ENCODE measurements at regions not wholly inside any gene's neighbourhood (a gene's known extent, or its start where the extent isn't known, plus 50 kb on each side); places are given as distances from the start of the nearest gene placed in this dataset.
"Not testable (repeated sequence)": the region's sequence is repeated elsewhere in the genome, so short reads cannot be mapped to it uniquely, and the experiment has no call there.

- DNase-seq (ENCODE audit: low spot score): no peak
- TF ChIP-seq, protein P1, sequence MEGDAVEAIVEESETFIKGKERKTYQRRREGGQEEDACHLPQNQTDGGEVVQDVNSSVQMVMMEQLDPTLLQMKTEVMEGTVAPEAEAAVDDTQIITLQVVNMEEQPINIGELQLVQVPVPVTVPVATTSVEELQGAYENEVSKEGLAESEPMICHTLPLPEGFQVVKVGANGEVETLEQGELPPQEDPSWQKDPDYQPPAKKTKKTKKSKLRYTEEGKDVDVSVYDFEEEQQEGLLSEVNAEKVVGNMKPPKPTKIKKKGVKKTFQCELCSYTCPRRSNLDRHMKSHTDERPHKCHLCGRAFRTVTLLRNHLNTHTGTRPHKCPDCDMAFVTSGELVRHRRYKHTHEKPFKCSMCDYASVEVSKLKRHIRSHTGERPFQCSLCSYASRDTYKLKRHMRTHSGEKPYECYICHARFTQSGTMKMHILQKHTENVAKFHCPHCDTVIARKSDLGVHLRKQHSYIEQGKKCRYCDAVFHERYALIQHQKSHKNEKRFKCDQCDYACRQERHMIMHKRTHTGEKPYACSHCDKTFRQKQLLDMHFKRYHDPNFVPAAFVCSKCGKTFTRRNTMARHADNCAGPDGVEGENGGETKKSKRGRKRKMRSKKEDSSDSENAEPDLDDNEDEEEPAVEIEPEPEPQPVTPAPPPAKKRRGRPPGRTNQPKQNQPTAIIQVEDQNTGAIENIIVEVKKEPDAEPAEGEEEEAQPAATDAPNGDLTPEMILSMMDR (IDR thresholded peaks at IDR 0.05; ENCODE audit: unreplicated experiment): no peak
- no peaks in the 10 kb centered on the region for H3K36me3 Mint-ChIP-seq (ENCODE audit: low read depth, unreplicated experiment)
- H3K27ac Mint-ChIP-seq (ENCODE audit: unreplicated experiment): no peak overlapping the region
- no peak overlapping the region for H3K4me3 Mint-ChIP-seq (ENCODE audit: unreplicated experiment)
- no peaks in the 10 kb centered on the region for H3K4me1 Mint-ChIP-seq (ENCODE audit: unreplicated experiment)
- H3K27me3 Mint-ChIP-seq (ENCODE audit: unreplicated experiment): peaks cover 3% of the 10 kb centered on the region
- H3K9me3 Mint-ChIP-seq (ENCODE audit: unreplicated experiment): no peaks in the 10 kb centered on the region
Measured at GRCh38 chr2:59756150-59756549, 797.3 kb downstream of the BCL11A start.

GRCh38 chr2:59754011-59754735 lies 799.3 kb downstream of the BCL11A start:
- TF ChIP-seq, protein P1 (IDR thresholded peaks at IDR 0.05; ENCODE audit: unreplicated experiment): no peak
- no peaks in the 10 kb centered on the region for H3K36me3 Mint-ChIP-seq (ENCODE audit: low read depth, unreplicated experiment)
- no peak overlapping the region for H3K27ac Mint-ChIP-seq (ENCODE audit: unreplicated experiment)
- peak; percentile 16 for DNase-seq (ENCODE audit: low spot score)
- no peaks in the 10 kb centered on the region for H3K9me3 Mint-ChIP-seq (ENCODE audit: unreplicated experiment)
- no peaks in the 10 kb centered on the region for H3K4me1 Mint-ChIP-seq (ENCODE audit: unreplicated experiment)
- H3K4me3 Mint-ChIP-seq (ENCODE audit: unreplicated experiment): no peak overlapping the region
- H3K27me3 Mint-ChIP-seq (ENCODE audit: unreplicated experiment): peaks cover 2% of the 10 kb centered on the region

DNA sequence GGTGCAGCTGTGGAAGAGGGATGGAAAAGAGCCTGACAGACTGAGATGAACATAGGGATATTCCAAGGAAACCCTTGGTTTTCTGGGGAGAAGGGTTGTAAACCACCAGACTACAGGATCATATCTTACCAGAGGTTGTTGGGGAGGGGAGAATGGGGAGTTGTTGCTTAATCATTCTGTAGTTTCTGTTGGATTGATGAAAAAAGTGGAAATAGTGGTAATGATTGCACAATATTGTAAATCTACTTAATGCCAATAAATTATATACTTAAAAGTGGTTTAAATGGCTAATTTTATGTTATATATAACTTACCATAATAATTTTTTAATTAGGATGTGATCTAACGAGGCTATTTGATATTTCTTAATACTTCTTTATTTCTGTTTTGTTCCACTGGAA lies 800.9 kb downstream of the BCL11A start:
- Mint-ChIP-seq H3K9me3 (ENCODE audit: unreplicated experiment) (no peaks in the 10 kb centered on the region), H3K4me3 (ENCODE audit: unreplicated experiment) (no peak overlapping the region), H3K27ac (ENCODE audit: unreplicated experiment) (no peak overlapping the region)

DNA sequence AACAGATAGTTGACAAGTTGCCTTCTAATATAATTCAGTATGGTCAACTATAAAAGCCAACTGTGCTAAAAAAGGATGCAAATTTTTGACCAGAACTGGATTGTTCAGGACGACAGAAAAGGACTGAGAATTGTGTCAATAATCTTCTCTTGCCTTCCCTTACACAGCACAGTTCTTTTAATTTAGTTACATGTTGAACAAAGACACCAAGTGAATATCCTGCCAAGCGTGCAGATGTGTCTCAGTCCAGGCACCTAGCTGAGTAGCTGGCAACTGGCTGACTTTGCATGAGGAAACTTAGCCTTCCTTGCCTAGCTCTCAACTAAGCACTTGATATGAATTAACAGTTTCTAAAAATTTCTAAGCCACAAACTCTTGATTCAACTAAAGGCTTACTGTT lies 801.4 kb downstream of the BCL11A start:
- no peaks in the 10 kb centered on the region for H3K36me3 Mint-ChIP-seq (ENCODE audit: low read depth, unreplicated experiment)

More for the DNA sequence above, 800.9 kb downstream of the BCL11A start:
- Mint-ChIP-seq H3K36me3 (ENCODE audit: low read depth, unreplicated experiment) (no peaks in the 10 kb centered on the region), H3K4me1 (ENCODE audit: unreplicated experiment) (no peaks in the 10 kb centered on the region), H3K27me3 (ENCODE audit: unreplicated experiment) (peaks cover 2% of the 10 kb centered on the region)
- no peak for DNase-seq (ENCODE audit: low spot score)
- TF ChIP-seq, protein P1 (IDR thresholded peaks at IDR 0.05; ENCODE audit: unreplicated experiment): no peak

GRCh38 chr2:59751214-59751613 lies 802.2 kb downstream of the BCL11A start:
- not testable (repeated sequence) for H3K27me3 Mint-ChIP-seq (ENCODE audit: unreplicated experiment); H3K9me3 Mint-ChIP-seq (ENCODE audit: unreplicated experiment); H3K4me3 Mint-ChIP-seq (ENCODE audit: unreplicated experiment); H3K4me1 Mint-ChIP-seq (ENCODE audit: unreplicated experiment); DNase-seq (ENCODE audit: low spot score); H3K27ac Mint-ChIP-seq (ENCODE audit: unreplicated experiment); H3K36me3 Mint-ChIP-seq (ENCODE audit: low read depth, unreplicated experiment)

More for the DNA sequence above, 801.4 kb downstream of the BCL11A start:
- no peak overlapping the region for H3K4me3 Mint-ChIP-seq (ENCODE audit: unreplicated experiment)
- DNase-seq (ENCODE audit: low spot score): no peak
- H3K27me3 Mint-ChIP-seq (ENCODE audit: unreplicated experiment): peaks cover 2% of the 10 kb centered on the region
- TF ChIP-seq, protein P1 (IDR thresholded peaks at IDR 0.05; ENCODE audit: unreplicated experiment): no peak
- no peaks in the 10 kb centered on the region for H3K4me1 Mint-ChIP-seq (ENCODE audit: unreplicated experiment)
- no peaks in the 10 kb centered on the region for H3K9me3 Mint-ChIP-seq (ENCODE audit: unreplicated experiment)
- no peak overlapping the region for H3K27ac Mint-ChIP-seq (ENCODE audit: unreplicated experiment)
